ENCODE measurements at regions not wholly inside any gene's neighbourhood (a gene's known extent, or its start where the extent isn't known, plus 50 kb on each side); places are given as distances from the start of the nearest gene placed in this dataset.

DNA sequence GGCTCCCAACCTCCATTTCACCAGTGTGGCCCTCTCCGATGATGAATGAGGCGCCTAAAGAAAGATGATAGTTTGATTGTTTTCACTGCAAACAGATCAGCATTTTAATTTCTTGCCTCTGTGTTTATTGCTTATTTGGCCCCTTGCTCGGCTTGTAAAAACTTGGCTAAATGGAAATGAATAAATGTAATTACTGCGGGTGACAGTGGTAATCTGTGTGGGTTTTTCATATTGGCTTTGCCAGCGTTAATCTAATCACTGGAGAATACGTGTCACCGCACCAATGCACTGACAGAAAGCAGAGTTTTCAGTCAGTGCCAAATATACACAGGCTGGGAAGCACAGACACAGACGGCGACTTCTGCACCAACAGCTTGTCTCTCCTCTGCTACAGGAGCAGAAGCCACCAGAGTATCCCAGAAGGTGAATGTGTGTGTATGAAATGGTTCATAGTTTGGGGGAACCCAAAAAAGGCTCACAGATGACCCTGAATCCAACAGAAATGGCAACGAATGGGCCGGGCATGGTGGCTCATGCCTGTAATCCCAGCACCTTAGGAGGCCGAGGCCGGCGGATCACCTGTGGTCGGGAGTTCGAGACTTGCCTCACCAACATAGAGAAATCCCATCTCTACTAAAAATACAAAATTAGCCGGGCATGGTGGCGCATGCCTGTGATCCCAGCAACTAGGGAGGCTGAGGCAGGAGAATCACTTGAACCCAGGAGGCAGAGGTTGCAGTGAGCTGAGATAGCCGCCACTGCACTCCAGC is 534.0 kb downstream of the PKHD1 start:
- no peak for FAIRE-seq
- ChIA-PET CTCF (ENCODE audit: low intra/inter-chr PET ratio, low total read pairs) (no interaction called here), POLR2A (no interaction called here)
- no peak overlapping the region for H3K4me3 ChIP-seq (replicated peaks in 1 of 3; ENCODE audit: insufficient read depth in 1 of 3, low read depth in 2 of 3, low read length in 3 of 3)
- H3K27me3 ChIP-seq (ENCODE audit: control insufficient read depth in 1 of 2, insufficient read depth in 2 of 2, low read length in 2 of 2): no peaks in the 10 kb centered on the region
- 46% methylated on average over 19 of the region's 19 CpGs for WGBS (ENCODE audit: low lambda C conversion rate)
- no peak overlapping the region for H3K4me2 ChIP-seq (ENCODE audit: low read depth, low read length)
- no TSS peak for BruUV-seq (replicated peaks)
- ATAC-seq: no peak
- H3K9ac ChIP-seq (ENCODE audit: insufficient read depth, low read depth, low read length): no peak overlapping the region
- H3K36me3 ChIP-seq (replicated peaks in 1 of 2; ENCODE audit: control insufficient read depth in 1 of 2, insufficient read depth in 2 of 2, low read length in 2 of 2): no peaks in the 10 kb centered on the region
- H3K4me1 ChIP-seq (ENCODE audit: insufficient read depth, low read length): no peaks in the 10 kb centered on the region
- H3K79me2 ChIP-seq (ENCODE audit: insufficient read depth, low read length): no peaks in the 10 kb centered on the region
- no peaks in the 10 kb centered on the region for H4K20me1 ChIP-seq (ENCODE audit: insufficient read depth, low read length)
- H2AFZ ChIP-seq (ENCODE audit: low read length): no peak overlapping the region
- no peak overlapping the region for H3K27ac ChIP-seq (ENCODE audit: extremely low read length, insufficient read depth, low read length)
- in situ Hi-C loops (cut with HindIII; ENCODE audit: extremely low pct_ligation_motif_present, low pct_unique_long_range_greater_than_20kb): no loop called here
- TF ChIP-seq HOXD1 (CRISPR knock-in tag; IDR thresholded peaks at IDR 0.05) (no peak), ZMAT3 (CRISPR knock-in tag; conservative IDR thresholded peaks at IDR 0.05) (no peak), KLF9 (CRISPR knock-in tag; IDR thresholded peaks at IDR 0.05; ENCODE audit: low read depth) (no peak), ZIK1 (CRISPR knock-in tag; IDR thresholded peaks at IDR 0.05; ENCODE audit: borderline replicate concordance, low read depth) (no peak), FOSL1 (CRISPR knock-in tag; IDR thresholded peaks at IDR 0.05; ENCODE audit: borderline replicate concordance) (no peak), ZNF550 (CRISPR knock-in tag; IDR thresholded peaks at IDR 0.05; ENCODE audit: borderline replicate concordance) (no peak), ZNF609 (CRISPR knock-in tag; IDR thresholded peaks at IDR 0.05; ENCODE audit: borderline replicate concordance) (no peak), ELF1 (CRISPR knock-in tag; IDR thresholded peaks at IDR 0.05) (no peak), NAIF1 (CRISPR knock-in tag; IDR thresholded peaks at IDR 0.05; ENCODE audit: borderline replicate concordance) (no peak), SRSF9 (IDR thresholded peaks at IDR 0.05; ENCODE audit: borderline replicate concordance, insufficient read depth, low read depth, low read length, poor library complexity, severe bottlenecking) (no peak), GATAD2A (CRISPR knock-in tag; IDR thresholded peaks at IDR 0.05) (no peak), ZSCAN12 (CRISPR knock-in tag; IDR thresholded peaks at IDR 0.05) (no peak), ZNF780A (CRISPR knock-in tag; IDR thresholded peaks at IDR 0.05) (no peak), FOXA1 (IDR thresholded peaks at IDR 0.05) (no peak), FOXA1 (CRISPR knock-in tag; IDR thresholded peaks at IDR 0.05) (no peak), MXD4 (CRISPR knock-in tag; IDR thresholded peaks at IDR 0.05) (no peak), RNF2 (conservative IDR thresholded peaks at IDR 0.05; ENCODE audit: low read depth) (no peak), MLX (CRISPR knock-in tag; IDR thresholded peaks at IDR 0.05) (no peak), MED1 (CRISPR knock-in tag; IDR thresholded peaks at IDR 0.05) (no peak), HOXA3 (CRISPR knock-in tag; IDR thresholded peaks at IDR 0.05) (no peak)
- TF ChIP-seq, protein P1, sequence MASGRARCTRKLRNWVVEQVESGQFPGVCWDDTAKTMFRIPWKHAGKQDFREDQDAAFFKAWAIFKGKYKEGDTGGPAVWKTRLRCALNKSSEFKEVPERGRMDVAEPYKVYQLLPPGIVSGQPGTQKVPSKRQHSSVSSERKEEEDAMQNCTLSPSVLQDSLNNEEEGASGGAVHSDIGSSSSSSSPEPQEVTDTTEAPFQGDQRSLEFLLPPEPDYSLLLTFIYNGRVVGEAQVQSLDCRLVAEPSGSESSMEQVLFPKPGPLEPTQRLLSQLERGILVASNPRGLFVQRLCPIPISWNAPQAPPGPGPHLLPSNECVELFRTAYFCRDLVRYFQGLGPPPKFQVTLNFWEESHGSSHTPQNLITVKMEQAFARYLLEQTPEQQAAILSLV (CRISPR knock-in tag; IDR thresholded peaks at IDR 0.05; ENCODE audit: borderline replicate concordance): no peak
- no peaks in the 10 kb centered on the region for H3K9me3 ChIP-seq (ENCODE audit: low read length)
- no peak for DNase-seq (ENCODE audit: low spot score)
- intact Hi-C loops (cut with micrococcal nuclease; ENCODE audit: unreplicated experiment): loop anchor here (10.0 kb wide), 1 partner anchor 291 kb away; no protein-coding TSS in a partner anchor
